ENCODE measurements at regions not wholly inside any gene's neighbourhood (a gene's known extent, or its start where the extent isn't known, plus 50 kb on each side); places are given as distances from the start of the nearest gene placed in this dataset.

DNA sequence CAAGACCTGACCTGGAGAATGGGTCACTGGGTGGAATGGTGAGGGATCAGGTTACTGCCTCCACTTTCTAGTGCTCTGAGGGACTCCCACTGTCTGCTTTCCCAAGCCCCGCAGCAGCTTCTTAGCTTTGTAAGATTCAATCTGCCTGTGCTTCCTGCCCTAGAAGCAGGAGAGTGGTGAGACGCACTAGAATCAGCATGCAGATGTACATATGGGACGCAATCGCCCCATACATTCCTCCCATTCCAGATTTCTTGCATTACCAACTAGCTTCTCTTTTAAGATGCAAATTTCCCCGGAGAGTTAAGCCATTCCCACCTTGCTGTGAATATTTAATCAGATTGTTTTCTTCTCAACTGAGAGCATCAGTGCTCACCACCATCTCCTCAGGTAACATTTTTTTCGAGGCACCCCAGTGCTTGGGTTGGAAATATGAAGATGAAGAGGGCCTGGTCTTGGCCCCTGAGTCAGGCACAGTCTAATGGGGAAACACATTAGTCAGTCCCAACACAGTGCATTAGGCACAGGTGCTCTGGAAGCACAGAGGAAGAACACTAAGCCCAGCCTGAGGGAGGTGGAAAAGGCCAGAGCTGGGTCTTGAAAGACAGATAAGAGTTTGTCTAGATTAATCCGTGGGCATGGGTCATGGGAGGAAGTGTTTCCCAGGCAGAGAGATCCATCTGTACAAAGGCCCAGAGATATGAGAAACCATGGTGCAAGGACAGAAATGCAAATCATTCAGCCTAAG, 66.7 kb upstream of the PRPS1 start:
- no peak for DNase-seq

DNA sequence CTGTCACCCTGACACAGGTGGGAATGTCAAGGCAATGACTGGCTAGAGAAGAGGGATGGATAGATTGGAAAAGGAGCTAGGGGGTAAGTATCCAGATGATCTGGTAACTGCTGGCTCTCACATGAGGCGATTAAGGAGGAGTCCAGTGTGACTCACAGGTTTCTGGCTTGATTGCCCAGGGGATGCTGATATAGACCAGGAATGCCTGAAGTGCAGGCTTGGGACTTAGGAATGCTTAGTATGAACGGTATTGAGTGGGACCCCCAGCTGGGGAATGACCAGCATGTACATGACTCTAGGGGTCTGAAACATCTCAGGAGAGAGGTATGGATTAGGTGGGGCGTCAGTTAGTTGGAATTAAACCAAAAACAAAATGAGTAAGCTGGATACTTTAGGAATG, 65.8 kb upstream of the PRPS1 start:
- DNase-seq = no peak

DNA sequence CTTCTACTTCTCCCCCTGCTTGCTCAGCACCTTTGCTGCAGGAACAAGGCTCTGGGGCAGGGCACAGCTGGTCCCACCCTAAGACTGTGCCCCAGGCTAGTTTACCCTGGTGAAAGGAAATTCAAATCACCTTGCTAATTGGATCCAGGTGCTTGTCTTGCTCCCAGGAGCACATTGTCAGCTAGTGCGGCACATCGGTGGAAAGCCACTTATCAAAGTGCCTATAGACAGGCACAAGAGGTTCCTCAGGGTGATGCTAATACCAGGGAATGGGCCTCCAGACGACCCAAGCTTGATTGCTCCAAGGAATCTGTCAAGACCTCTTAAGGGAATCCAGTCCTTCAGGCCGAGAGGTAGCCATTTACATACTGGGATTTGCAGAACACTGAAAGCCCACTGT, 64.5 kb upstream of the PRPS1 start:
- no peak for DNase-seq

DNA sequence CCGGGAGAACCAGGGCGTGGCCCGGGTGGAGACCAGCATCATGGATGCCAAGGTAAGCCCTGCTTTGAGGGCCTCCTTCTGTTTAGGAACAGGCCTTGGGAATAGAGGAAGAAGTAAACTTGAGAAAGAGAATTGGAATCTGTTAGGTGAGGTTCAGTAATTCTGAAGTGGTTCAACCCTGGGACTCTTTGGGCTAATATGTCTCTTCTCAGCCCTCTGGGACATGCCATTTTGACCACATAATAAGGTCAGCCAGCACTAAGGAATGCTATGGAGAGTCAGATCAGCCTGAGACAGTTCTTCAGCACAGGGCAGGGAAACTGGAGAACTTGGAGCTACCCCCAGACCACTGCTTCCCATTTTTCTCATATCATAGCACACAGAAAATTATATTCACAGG, 63.3 kb upstream of the PRPS1 start:
- DNase-seq = no peak

DNA sequence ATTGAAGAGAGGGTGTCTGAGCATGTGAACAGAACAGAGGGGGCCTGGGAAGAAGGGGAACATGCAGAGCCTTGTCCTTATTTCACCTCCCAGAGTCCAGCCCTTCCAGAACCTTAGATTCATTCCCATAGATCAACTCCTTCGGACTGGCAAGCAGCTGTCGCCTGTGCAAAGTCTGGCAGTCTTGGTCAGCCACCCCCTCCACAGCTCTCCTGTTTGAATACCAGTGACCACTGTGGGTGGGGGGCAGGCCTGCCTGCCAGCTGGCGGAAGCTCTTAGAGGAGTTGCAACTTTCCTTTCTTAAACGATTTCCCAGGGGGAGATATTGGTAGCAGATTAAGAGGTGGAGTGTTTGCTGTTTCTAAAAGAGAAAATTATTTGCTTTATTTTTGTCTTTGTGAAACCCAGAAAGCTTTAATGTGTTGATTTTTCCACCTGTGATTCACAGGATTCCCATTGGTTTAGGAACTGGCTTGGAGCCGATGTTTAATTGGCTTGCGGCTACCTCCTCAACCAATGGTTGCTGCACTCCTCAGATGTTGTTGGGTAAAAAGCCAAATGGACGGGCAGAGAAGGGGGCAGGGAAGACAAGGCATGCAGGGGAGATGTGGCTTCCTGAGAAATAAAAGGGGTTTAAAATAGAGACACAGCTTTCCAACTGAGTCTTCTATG, 62.2 kb upstream of the PRPS1 start:
- no peak for DNase-seq

DNA sequence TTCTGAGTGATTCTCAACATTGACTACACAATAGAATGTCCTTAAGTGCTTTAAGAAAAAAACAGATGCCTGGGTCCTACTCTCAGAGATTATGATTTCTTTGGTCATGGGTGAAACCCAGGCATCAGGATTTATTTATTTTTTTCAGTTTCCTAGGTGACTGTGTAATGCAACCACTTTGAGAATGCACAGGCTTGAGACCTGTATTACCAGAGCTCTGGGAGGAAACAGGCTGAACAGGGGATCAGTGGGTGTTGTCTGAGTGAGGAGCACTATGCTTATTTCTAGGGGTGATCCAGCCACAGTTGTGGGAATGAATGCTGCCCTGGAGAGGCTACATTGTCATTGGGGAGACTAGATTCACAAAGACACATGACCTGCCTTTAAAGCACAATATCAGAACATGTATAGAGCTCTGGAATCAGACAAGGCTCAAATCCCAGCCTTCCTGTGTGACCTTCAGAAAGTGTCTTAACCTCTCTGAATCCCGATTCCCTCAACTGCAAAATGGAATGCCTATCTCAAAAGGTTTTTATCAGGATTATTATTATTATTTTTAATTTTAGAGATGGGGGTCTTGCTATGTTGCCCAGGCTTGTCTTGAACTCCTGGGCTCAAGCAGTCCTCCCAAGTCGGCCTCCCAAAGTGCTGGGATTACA, 61.6 kb upstream of the PRPS1 start:
- no peak for DNase-seq

DNA sequence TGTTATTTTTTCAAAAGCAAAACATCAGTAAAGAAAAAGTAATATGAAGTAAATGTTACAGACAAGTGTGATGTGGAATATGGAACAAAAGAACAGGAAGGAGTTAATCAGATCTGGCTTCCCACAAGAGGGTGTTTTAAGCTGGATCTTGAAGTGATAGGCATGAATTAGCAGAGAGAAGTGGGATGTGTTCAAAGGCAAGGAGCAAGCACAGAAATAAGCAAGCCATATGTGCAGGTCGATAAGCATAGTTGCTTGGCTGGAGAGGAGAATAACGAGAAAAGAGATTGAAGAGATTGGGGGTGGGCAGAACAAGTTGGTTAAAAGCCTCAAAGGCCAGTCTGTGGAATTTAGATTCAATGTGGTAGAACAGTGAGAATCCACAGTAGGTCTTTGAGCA, 60.9 kb upstream of the PRPS1 start:
- DNase-seq = no peak

DNA sequence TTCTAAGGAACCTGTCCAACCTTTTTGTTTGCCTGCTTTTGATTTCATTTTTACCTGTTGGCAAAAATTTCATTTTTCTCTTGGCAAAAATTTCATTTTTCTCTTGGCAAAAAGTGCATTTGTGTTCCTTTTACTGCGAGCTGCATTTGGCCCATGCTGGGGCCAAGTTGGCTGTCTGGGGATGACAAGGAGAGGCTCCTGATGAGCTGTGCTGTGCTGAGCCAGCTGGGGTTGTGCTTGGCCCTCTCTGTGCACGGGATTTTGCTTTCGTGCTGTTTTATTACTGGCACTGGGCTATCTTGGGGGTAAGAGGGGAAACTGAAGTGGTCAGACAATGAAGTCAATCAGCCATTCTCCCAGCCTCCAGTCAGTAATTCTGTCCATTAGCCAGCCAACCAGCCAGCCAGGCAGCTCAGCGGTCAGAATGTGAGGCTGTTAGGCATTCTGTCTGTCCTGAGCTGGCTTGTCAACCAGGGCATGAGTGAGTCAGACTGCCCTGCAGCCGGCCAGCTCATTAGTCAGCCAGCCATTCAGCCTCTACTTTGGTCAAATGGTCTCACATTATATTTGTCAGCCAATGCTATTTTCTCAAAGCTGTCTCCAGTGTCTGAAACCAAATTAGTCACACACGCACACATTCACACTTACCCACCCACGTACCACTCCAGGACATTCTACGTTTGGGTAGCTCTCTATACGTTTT, 56.9 kb upstream of the PRPS1 start:
- no peak for DNase-seq

DNA sequence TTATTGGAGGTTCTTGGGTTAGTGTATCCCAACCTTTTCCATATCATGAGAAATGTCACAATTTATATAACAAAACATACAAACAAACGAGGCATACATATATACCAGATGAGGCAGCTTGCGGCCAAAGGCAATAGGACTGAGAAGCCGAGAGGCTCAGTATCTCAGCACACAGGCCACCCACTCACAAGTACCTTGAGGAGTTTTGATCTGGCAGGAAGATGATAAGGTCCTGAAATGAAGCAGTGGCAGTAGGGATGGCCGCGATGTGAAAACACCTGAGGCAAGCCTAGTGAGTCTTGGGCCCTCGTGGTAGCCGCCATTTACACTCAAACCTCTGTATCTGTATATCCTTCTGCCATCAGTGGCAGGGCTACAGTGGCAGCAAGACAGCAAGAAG, 55.3 kb upstream of the PRPS1 start:
- DNase-seq = no peak

DNA sequence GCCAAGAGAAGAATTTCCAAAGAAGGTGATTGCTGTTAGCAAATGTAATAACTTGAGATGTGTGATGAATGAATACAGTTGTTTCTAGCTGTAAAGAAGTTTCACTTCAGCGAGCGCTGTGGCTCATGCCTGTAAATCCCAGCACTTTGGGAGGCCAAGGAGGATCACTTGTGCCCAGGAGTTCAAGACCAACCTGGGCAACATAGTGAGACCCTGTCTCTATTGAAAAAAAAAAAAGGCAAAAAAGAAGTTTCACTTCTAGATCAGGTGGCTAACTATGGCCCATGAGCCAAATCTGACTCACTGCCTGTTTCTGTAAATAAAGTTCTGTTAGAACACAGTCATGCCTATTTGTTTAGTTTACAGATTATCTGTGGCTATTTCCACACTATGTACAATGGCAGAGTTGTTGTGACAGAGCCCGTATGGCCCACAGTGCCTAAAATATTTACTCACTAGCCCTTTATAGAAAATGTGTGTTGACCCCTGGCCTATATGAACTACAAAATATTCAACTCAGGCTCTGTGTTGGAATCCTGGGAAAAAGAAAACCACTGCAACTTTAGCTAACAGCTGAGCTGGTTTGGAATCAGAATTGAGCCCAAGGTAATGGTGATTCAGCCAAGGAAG, 54.1 kb upstream of the PRPS1 start:
- no peak for DNase-seq

DNA sequence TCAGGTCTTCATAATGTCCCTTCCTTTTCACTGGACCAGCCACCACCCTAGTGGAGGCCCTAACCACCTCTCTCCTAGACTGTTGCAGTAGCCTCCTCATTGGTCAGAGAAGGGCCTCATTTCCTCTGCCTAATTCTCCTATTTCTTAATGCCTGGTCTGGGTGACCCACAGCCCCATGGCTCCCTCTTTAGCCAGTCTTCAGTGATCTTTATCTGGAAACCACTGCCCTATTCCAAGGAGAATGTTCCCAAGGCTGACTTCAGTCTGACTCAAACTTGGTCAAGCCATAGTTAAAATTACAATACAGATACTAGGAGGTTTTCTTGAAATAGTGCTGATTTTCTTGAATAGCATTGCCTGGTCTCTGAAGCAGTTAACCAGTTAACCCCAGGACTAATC, 53.6 kb upstream of the PRPS1 start:
- DNase-seq = no peak

DNA sequence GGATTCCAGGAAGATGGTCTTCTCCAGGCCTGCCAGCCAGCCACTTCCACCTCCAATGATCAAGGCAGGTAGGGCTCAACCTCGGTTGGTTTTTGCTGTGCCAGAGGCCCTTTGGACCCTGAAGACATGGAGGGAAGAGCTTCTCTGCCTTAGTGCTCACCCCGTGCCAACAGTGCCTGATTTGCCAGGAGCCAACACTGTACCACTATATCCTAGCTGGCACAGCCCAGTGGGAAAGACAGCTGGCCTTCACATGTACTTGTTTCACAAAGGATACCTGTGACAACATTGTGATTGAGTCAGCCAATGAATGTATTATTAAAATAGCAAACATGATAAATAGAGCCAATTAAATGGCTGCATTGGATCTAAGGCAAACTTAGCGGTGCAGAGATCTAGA, 51.9 kb upstream of the PRPS1 start:
- no peak for DNase-seq

DNA sequence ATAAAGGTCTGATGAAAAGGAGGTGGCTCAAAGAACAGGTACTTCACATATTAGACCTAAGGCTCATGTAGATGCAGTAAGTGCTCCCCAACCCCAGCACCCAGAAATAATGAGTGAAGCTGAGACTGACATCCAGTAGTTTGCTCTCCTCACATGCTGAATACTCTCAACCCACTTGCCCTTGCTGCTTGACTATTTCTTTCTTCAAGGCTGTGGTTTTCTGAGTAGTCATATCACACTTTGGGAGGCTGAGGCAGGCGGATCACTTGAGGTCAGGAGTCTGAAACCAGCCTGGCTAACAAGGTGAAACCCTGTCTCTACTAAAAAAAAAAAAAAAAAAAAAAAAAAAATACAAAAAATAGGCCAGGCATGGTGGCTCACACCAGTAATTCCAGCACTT, 51.5 kb upstream of the PRPS1 start:
- no peak for DNase-seq

DNA sequence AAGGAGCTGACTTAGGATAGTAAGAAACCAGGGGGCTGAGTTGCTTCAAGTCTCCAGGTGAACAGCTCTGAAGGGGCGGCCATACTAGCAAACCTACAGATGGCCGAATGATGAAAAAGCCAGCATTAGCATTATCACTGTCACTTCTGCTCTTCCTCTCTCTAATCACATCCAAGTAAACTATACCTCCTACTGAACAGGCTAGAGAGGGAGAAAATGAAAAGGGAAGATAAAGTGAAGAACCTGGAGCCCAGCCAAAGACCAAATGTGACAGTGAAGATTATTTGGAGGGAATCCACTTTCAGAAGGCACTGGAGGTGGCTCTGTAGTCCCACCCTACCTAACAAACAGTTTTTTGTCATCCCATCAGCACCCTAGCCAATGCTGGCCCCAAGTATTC, 50.4 kb upstream of the PRPS1 start:
- DNase-seq = no peak

Measured in CD4-positive, alpha-beta T cell treated with Interleukin-17A for 1 hour (primary cell).